ENCODE measurements at regions not wholly inside any gene's neighbourhood (a gene's known extent, or its start where the extent isn't known, plus 50 kb on each side); places are given as distances from the start of the nearest gene placed in this dataset.
"Not testable (repeated sequence)": the region's sequence is repeated elsewhere in the genome, so short reads cannot be mapped to it uniquely, and the experiment has no call there.

- WGBS, 5 donors: 43 to 49% (median 46%) methylated on average over 16 to 17 of the region's 17 CpGs
- intact Hi-C loops (cut with DNase I; ENCODE audit: low total_unique reads): loop anchor here (10.0 kb wide), 1 partner anchor 756 kb away; no protein-coding TSS in a partner anchor
Observed at GRCh38 chr15:26260517-26261133, 397.5 kb upstream of the ATP10A start.

DNA sequence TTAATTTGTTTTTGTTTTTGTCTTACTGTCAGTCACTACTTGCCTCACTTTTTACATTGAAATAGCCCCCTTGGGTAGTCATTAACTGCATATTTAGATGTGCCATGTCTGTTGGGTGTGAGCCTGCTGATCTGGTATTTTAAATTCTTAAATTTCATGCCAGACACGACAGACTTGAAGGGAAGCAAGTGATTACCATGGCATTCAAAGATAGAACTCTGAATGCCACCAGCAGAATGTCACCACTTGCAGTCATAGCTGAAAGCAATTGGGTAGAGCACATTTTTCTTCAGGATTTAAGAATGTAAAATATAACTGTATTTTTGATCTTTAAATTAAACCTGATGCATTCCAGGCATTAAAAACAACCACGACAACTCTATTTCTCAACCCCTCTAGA, 396.5 kb upstream of the ATP10A start:
- intact Hi-C loops (cut with DNase I; ENCODE audit: low total_unique reads): no loop called here
- peaks cover 0 to 33% (median 0%) of the 10 kb centered on the region in 7 donors for H3K27me3 ChIP-seq (replicated peaks in 1 of 7)
- peaks cover 0 to 5% (median 0%) of the 10 kb centered on the region in 8 donors for H3K9me3 ChIP-seq
- DNase-seq: no peak
- 55 to 70% (median 64%) methylated on average over 2 of the region's 2 CpGs for WGBS, 5 donors
- no peaks in the 10 kb centered on the region for H3K36me3 ChIP-seq
- TF ChIP-seq CTCF (IDR thresholded peaks at IDR 0.05 in 8 of 11, conservative IDR thresholded peaks at IDR 0.05 in 3 of 11): no peak
- no peak for TF ChIP-seq POLR2AphosphoS5 (IDR thresholded peaks at IDR 0.05)
- TF ChIP-seq POLR2A (IDR thresholded peaks at IDR 0.05): no peak
- H3K27ac ChIP-seq: no peak overlapping the region
- H3K4me3 ChIP-seq: no peak overlapping the region
- no peaks in the 10 kb centered on the region for H3K4me1 ChIP-seq

More at GRCh38 chr15:26260517-26261133, 397.5 kb upstream of the ATP10A start:
- no peaks in the 10 kb centered on the region for H3K4me1 ChIP-seq
- H3K9me3 ChIP-seq: no peaks in the 10 kb centered on the region
- H3K27ac ChIP-seq: no peak overlapping the region
- no peaks in the 10 kb centered on the region for H3K36me3 ChIP-seq
- TF ChIP-seq CTCF (IDR thresholded peaks at IDR 0.05 in 8 of 11, conservative IDR thresholded peaks at IDR 0.05 in 3 of 11) (peak; percentile 18 to 77 (median 61)), POLR2AphosphoS5 (IDR thresholded peaks at IDR 0.05) (no peak)
- DNase-seq: no peak
- H3K4me3 ChIP-seq: no peak overlapping the region
- peaks cover 0 to 33% (median 0%) of the 10 kb centered on the region in 7 donors for H3K27me3 ChIP-seq (replicated peaks in 1 of 7)

GRCh38 chr15:26244782-26245181, 381.7 kb upstream of the ATP10A start:
- DNase-seq; intact Hi-C loops (cut with DNase I; ENCODE audit: low total_unique reads); H3K4me1 ChIP-seq; H3K36me3 ChIP-seq; H3K27me3 ChIP-seq (replicated peaks in 1 of 7); H3K27ac ChIP-seq; H3K4me3 ChIP-seq: not testable (repeated sequence)
- 69 to 85% (median 74%) methylated on average over 11 of the region's 11 CpGs for WGBS, 5 donors
- peaks cover 0 to 59% (median 11%) of the 10 kb centered on the region in 8 donors for H3K9me3 ChIP-seq

DNA sequence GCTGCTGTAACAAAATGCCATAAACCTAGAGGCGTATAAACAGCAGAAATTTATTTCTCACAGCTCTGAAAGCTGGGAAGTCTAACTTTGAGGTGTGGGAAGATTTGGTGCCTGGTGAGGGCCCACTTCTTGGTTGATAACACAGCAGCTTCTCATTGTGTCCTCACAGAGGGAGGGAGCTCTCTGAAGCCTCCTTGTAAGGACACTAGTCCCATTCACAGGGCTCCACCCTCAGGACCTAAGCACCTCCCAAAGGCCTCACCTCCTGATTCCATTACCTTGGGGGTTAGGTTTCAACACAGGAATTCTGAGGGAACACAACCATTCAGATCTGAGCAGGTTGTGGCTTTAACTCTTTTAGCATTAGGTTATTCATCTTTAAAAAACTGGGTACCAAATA, 380.3 kb upstream of the ATP10A start:
- TF ChIP-seq POLR2AphosphoS5 (IDR thresholded peaks at IDR 0.05) (no peak), POLR2A (IDR thresholded peaks at IDR 0.05) (no peak), CTCF (IDR thresholded peaks at IDR 0.05 in 8 of 11, conservative IDR thresholded peaks at IDR 0.05 in 3 of 11) (no peak)
- DNase-seq: no peak
- WGBS, 5 donors: 85 to 100% (median 90%) methylated on average over 1 of the region's 1 CpG
- H3K36me3 ChIP-seq: no peaks in the 10 kb centered on the region
- intact Hi-C loops (cut with DNase I; ENCODE audit: low total_unique reads): no loop called here
- no peak overlapping the region for H3K4me3 ChIP-seq
- H3K27me3 ChIP-seq (replicated peaks in 1 of 7): no peaks in the 10 kb centered on the region
- no peak overlapping the region for H3K27ac ChIP-seq
- H3K4me1 ChIP-seq: no peaks in the 10 kb centered on the region
- peaks cover 0 to 59% (median 11%) of the 10 kb centered on the region in 8 donors for H3K9me3 ChIP-seq
